SK-N-SH (cell line): ENCODE measurements at regions not wholly inside any gene's neighbourhood (a gene's known extent, or its start where the extent isn't known, plus 50 kb on each side); places are given as distances from the start of the nearest gene placed in this dataset.

Source experiments
- CTCF ChIA-PET: fragments of 300-600, 350-600 bp; formaldehyde crosslinking; extraction: SDS; loops from one replicate; lab custom pipeline; 2021; lab: Yijun Ruan, JAX
- POLR2A ChIA-PET: fragments of 350-600 bp; sonication (Branson Sonifier 250); formaldehyde crosslinking; extraction: SDS; loops from one replicate; lab custom pipeline; 2020; ENCODE audit warnings: antibody characterized with exemption, inconsistent platforms; lab: Yijun Ruan, JAX
- DNase-seq: peaks from one replicate; pipeline ENCODE4 v3.0.0; 2012
- H2AFZ ChIP-seq: fragments of 200-600 bp; sonication (generic); 2 replicates; pipeline ENCODE4 v1.8.1; 2016; ENCODE audit warnings: antibody characterized with exemption, mild to moderate bottlenecking, low read depth
- H3F3A ChIP-seq: fragments of 200-600 bp; sonication (generic); replicated peaks from 2 replicates; pipeline ENCODE3; 2016; ENCODE audit warnings: antibody characterized with exemption, mild to moderate bottlenecking; ENCODE audit not compliant: insufficient read depth
- H3K27ac ChIP-seq, 2 experiments: fragments of 200-500 bp in 1 of 2; fragments of 200-600 bp in 1 of 2; sonication (Bioruptor generic) in 1 of 2; sonication (generic), shearing (Covaris generic) in 1 of 2; 2 replicates each; pipeline versions ENCODE4 v1.5.1 to v1.6.1; 2014 to 2016; ENCODE audit warnings: low read depth in 2 of 2, inconsistent platforms in 1 of 2, low read length in 1 of 2, mild to moderate bottlenecking in 1 of 2, mixed read lengths in 1 of 2
- H3K27me3 ChIP-seq: fragments of 200-600 bp; sonication (generic), shearing (Covaris generic); 2 replicates; pipeline ENCODE4 v1.6.1; 2016; ENCODE audit warnings: mixed run types; ENCODE audit not compliant: insufficient read depth
- H3K36me3 ChIP-seq, 2 experiments: fragments of 200-500 bp in 1 of 2; fragments of 200-600 bp in 1 of 2; sonication (Bioruptor generic) in 1 of 2; sonication (generic) in 1 of 2; replicated peaks in 1 of 2; 2 replicates each; pipeline versions ENCODE3 to v1.5.1; 2014 to 2016; ENCODE audit warnings: low read length in 1 of 2, mild to moderate bottlenecking in 1 of 2; ENCODE audit not compliant: insufficient read depth in 2 of 2, control insufficient read depth in 1 of 2
- H3K4me1 ChIP-seq, 2 experiments: fragments of 200-500 bp in 1 of 2; fragments of 200-600 bp in 1 of 2; sonication (Bioruptor generic) in 1 of 2; sonication (generic), shearing (Covaris generic) in 1 of 2; 2 replicates each; pipeline versions ENCODE4 v1.5.1 to v1.6.1; 2014 to 2016; ENCODE audit warnings: low read depth in 1 of 2, low read length in 1 of 2, mixed run types in 1 of 2; ENCODE audit not compliant: insufficient read depth in 2 of 2, control insufficient read depth in 1 of 2
- H3K4me2 ChIP-seq: fragments of 200-600 bp; sonication (generic), shearing (Covaris generic); 2 replicates; pipeline ENCODE4 v1.6.1; 2017; ENCODE audit warnings: mixed run types
- H3K4me3 ChIP-seq, 2 experiments: fragments of 200-500 bp in 1 of 2; fragments of 200-600 bp in 1 of 2; sonication (Bioruptor generic) in 1 of 2; sonication (generic), shearing (Covaris generic) in 1 of 2; 2 replicates each; pipeline versions ENCODE4 v1.5.1 to v1.8.1; 2014 to 2016; ENCODE audit warnings: low read depth in 2 of 2, inconsistent platforms in 1 of 2, low read length in 1 of 2, mild to moderate bottlenecking in 1 of 2, mixed read lengths in 1 of 2, moderate library complexity in 1 of 2
- H3K79me2 ChIP-seq: fragments of 200-600 bp; sonication (generic); 2 replicates; pipeline ENCODE4 v1.8.1; 2017; ENCODE audit warnings: mild to moderate bottlenecking; ENCODE audit not compliant: insufficient read depth
- H3K9ac ChIP-seq: fragments of 200-600 bp; sonication (generic); 2 replicates; pipeline ENCODE4 v1.6.1; 2017; ENCODE audit warnings: mixed run types
- H3K9me2 ChIP-seq: fragments of 200-600 bp; sonication (generic); 2 replicates; pipeline ENCODE4 v1.6.1; 2017; ENCODE audit warnings: mixed run types
- H3K9me3 ChIP-seq: fragments of 200-600 bp; sonication (generic); 2 replicates; pipeline ENCODE4 v1.6.1; 2017; ENCODE audit warnings: mixed run types, mild to moderate bottlenecking, moderate library complexity
- H4K20me1 ChIP-seq: fragments of 200-600 bp; sonication (generic); 2 replicates; pipeline ENCODE4 v1.6.1; 2017; ENCODE audit warnings: mild to moderate bottlenecking, mixed run types; ENCODE audit not compliant: insufficient read depth
- CTCF ChIP-seq: fragments of 200-600 bp; sonication (generic); IDR thresholded peaks from 2 replicates; pipeline ENCODE4 v1.6.1; 2017; ENCODE audit warnings: antibody characterized with exemption, mild to moderate bottlenecking, moderate library complexity
- ELF1 ChIP-seq: IDR thresholded peaks from 2 replicates; pipeline ENCODE4 v1.4.0; 2012
- EP300 ChIP-seq, 2 experiments: IDR thresholded peaks; 2 replicates each; pipeline versions ENCODE4 v1.4.0 to v1.6.1; 2012; ENCODE audit warnings: borderline replicate concordance in 1 of 2, low read depth in 1 of 2, low read length in 1 of 2
- EZH2phosphoT487 ChIP-seq: fragments of 200-600 bp; sonication (generic); IDR thresholded peaks from 2 replicates; pipeline ENCODE4 v1.6.1; 2017; ENCODE audit warnings: low read depth, mixed run types, mild to moderate bottlenecking, antibody characterized with exemption, moderate library complexity, borderline replicate concordance
- FOXJ3 ChIP-seq: sonication (generic); formaldehyde crosslinking; IDR thresholded peaks from 2 replicates; pipeline ENCODE4 v1.5.1; 2020; ENCODE audit warnings: mild to moderate bottlenecking, missing genetic modification reagents
- GABPA ChIP-seq: IDR thresholded peaks from 2 replicates; pipeline ENCODE4 v1.4.0; 2012; ENCODE audit warnings: low read depth, mild to moderate bottlenecking
- IRF3 ChIP-seq: fragments of 150-350 bp; IDR thresholded peaks from 2 replicates; pipeline ENCODE4 v1.6.1; 2016; ENCODE audit warnings: mild to moderate bottlenecking, low read depth, low read length
- MEF2A ChIP-seq: IDR thresholded peaks from 2 replicates; pipeline ENCODE4 v1.4.0; 2012; ENCODE audit warnings: low read depth, borderline replicate concordance
- MXI1 ChIP-seq: IDR thresholded peaks from 2 replicates; pipeline ENCODE4 v1.6.1; 2012; ENCODE audit warnings: mild to moderate bottlenecking, low read depth, low read length, improper control_type of control experiment
- NFIC ChIP-seq: IDR thresholded peaks from 2 replicates; pipeline ENCODE4 v1.4.0; 2012; ENCODE audit warnings: borderline replicate concordance
- PBX3 ChIP-seq: IDR thresholded peaks from 2 replicates; pipeline ENCODE4; 2012
- RAD21 ChIP-seq: IDR thresholded peaks from 2 replicates; pipeline ENCODE4 v1.6.1; 2012; ENCODE audit warnings: mild to moderate bottlenecking, low read length
- REST ChIP-seq: IDR thresholded peaks from 2 replicates; pipeline ENCODE4 v1.6.1; 2012; ENCODE audit warnings: mild to moderate bottlenecking, low read depth, low read length, moderate library complexity
- RFX5 ChIP-seq: IDR thresholded peaks from 2 replicates; pipeline ENCODE4 v1.6.1; 2012; ENCODE audit warnings: mild to moderate bottlenecking, improper control_type of control experiment, low read length
- RXRA ChIP-seq: IDR thresholded peaks from 2 replicates; pipeline ENCODE4 v1.4.0; 2012; ENCODE audit warnings: low read depth, mild to moderate bottlenecking, borderline replicate concordance
- SIN3A ChIP-seq: IDR thresholded peaks from 2 replicates; pipeline ENCODE4 v1.6.1; 2012; ENCODE audit warnings: low read depth, mild to moderate bottlenecking, low read length, moderate library complexity, borderline replicate concordance
- SMC3 ChIP-seq: IDR thresholded peaks from 2 replicates; pipeline ENCODE4 v1.6.1; 2012; ENCODE audit warnings: low read depth, low read length, improper control_type of control experiment
- TCF12 ChIP-seq: IDR thresholded peaks from 2 replicates; pipeline ENCODE4 v1.4.0; 2012
- USF1 ChIP-seq: IDR thresholded peaks from 2 replicates; pipeline ENCODE4 v1.4.0; 2012; ENCODE audit warnings: low read depth, borderline replicate concordance
- WGBS: methylation state at CpG from one replicate; pipeline ENCODE4 v1.1.6; 2017; ENCODE audit warnings: low lambda C conversion rate; 5-methylcytosine and 5-hydroxymethylcytosine counted together

GRCh38 chr16:64013856-64014255, 1108.0 kb downstream of the CDH11 start:
- H3K4me3 ChIP-seq: no peak overlapping the region
- no peaks in the 10 kb centered on the region for H4K20me1 ChIP-seq
- no peaks in the 10 kb centered on the region; a peak in 1 of 4 replicates for H3K4me1 ChIP-seq
- H3K4me2 ChIP-seq: peak overlapping the region; percentile 45; the same call in 1 of the 2 replicates
- no peak overlapping the region for H3K9ac ChIP-seq
- TF ChIP-seq MXI1 (no peak), GABPA (no peak), PBX3 (no peak), RFX5 (no peak), RAD21 (no peak), TCF12 (no peak)
- TF ChIP-seq, all 33 proteins: peak for 0
- Histone ChIP-seq H3K36me3 (no peaks in the 10 kb centered on the region), H3K9me2 (no peaks in the 10 kb centered on the region), H2AFZ (0 out of 2 replicates have a peak overlapping the region, but pooled peaks have one; percentile 2), H3K79me2 (no peaks in the 10 kb centered on the region), H3K27ac (no peak overlapping the region; a peak in 1 of 4 replicates), H3K27me3 (no peaks in the 10 kb centered on the region), H3K9me3 (no peaks in the 10 kb centered on the region), H3F3A (peaks cover 5% of the 10 kb centered on the region)
- no peak for DNase-seq
- ChIA-PET CTCF (no interaction called here), POLR2A (no interaction called here)
- WGBS: 90% methylated on average over 1 of the region's 1 CpG

GRCh38 chr16:64012166-64012565, 1109.7 kb downstream of the CDH11 start:
- ChIA-PET POLR2A (no interaction called here), CTCF (no interaction called here)
- H3K4me2 ChIP-seq: no peak overlapping the region; the same call in 1 of the 2 replicates
- no peaks in the 10 kb centered on the region for H3K9me2 ChIP-seq
- no peaks in the 10 kb centered on the region for H3K79me2 ChIP-seq
- H3K4me3 ChIP-seq: no peak overlapping the region
- DNase-seq: no peak
- peak overlapping the region in 1 of 2 experiments; percentile 19; a peak in 1 of 4 replicates for H3K27ac ChIP-seq
- no peaks in the 10 kb centered on the region for H3K36me3 ChIP-seq
- no peak for TF ChIP-seq ELF1
- TF ChIP-seq EP300 (IDR thresholded peaks at IDR 0.05; ENCODE audit: borderline replicate concordance in 1 of 2, low read depth in 1 of 2, low read length in 1 of 2): no peak
- TF ChIP-seq FOXJ3: no peak
- TF ChIP-seq REST: no peak
- TF ChIP-seq RXRA: no peak
- no peak for TF ChIP-seq GABPA
- no peak for TF ChIP-seq NFIC
- no peak for TF ChIP-seq MXI1
- TF ChIP-seq IRF3: no peak
- no peak for TF ChIP-seq SIN3A
- TF ChIP-seq USF1: no peak
- no peak for TF ChIP-seq CTCF
- no peak for TF ChIP-seq SMC3
- no peak for TF ChIP-seq MEF2A
- TF ChIP-seq EZH2phosphoT487: no peak
- TF ChIP-seq, all 33 proteins: peak for 0
- Histone ChIP-seq H3K4me1 (no peaks in the 10 kb centered on the region; a peak in 1 of 4 replicates), H3K9me3 (no peaks in the 10 kb centered on the region), H3K9ac (no peak overlapping the region), H2AFZ (peak overlapping the region; percentile 58; the same call in 1 of the 2 replicates), H3F3A (peaks cover 5% of the 10 kb centered on the region), H4K20me1 (no peaks in the 10 kb centered on the region), H3K27me3 (no peaks in the 10 kb centered on the region)
- WGBS: 61% methylated on average over 2 of the region's 2 CpGs
